Suprapubic skin (tissue), 4 donors: ENCODE measurements at regions not wholly inside any gene's neighbourhood (a gene's known extent, or its start where the extent isn't known, plus 50 kb on each side); places are given as distances from the start of the nearest gene placed in this dataset.

Experiments
- EP300 ChIP-seq: sonication (generic); formaldehyde crosslinking; IDR thresholded peaks from one replicate; pipeline ENCODE4 v1.6.1; 2017; ENCODE audit warnings: antibody characterized with exemption
- POLR2A ChIP-seq, 2 donors: fragments of 450-650 bp; IDR thresholded peaks; one replicate each; pipeline ENCODE4 v1.6.1; 2017; ENCODE audit warnings: antibody characterized with exemption in 2 of 2, mild to moderate bottlenecking in 2 of 2, moderate library complexity in 2 of 2
- POLR2AphosphoS5 ChIP-seq, 3 donors: sonication (generic); formaldehyde crosslinking; IDR thresholded peaks; one replicate each; pipeline ENCODE4 v1.6.1; 2017; ENCODE audit warnings: antibody characterized with exemption in 3 of 3
- TF ChIP-seq, protein P1 (sequence below), 2 donors: fragments of 200-600 bp in 1 of 2; fragments of 450-650 bp in 1 of 2; sonication (generic) in 1 of 2; IDR thresholded peaks; one replicate each; pipeline ENCODE4 v1.5.1; 2016 to 2019; ENCODE audit warnings: antibody characterized with exemption in 2 of 2, mild to moderate bottlenecking in 1 of 2, moderate library complexity in 1 of 2

DNA sequence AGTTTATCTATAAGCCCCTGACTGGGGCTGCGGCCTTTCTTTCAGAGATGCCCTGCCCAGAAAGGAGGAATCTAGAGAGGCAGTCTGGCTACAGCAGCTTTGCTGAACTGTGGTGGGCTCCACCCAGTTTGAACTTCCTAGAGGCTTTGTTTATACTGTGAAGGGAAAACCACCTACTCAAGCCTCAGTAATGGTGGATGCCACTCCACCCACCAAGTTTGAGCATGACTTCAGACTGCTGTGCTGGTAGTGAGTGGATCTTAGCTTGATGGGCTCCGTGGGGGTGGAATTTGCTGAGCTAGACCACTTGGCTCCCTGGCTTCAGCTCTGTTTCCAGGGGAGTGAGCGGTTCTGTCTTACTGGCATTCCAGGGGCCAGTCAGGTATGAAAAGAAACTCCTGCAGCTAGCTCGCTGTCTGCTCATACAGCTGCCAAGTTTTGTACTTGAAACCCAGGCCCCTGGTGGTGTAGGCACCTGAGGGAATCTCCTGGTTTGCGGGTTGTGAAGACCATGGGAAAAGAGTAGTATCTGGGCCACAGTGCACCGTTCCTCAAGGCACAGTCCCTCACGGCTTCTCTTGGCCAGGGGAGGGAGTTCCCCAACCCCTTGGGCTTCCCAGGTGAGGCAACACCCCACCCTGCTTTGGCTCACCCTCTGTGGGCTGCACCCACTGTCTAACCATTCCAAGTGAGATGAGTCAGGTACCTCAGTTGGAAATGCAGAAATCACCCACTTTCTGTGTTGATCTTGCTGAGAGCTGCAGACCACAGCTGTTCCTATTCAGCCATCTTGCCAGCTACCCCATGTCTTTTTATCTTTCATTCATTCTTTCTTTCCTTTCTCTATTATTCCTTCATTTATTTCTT, 211.8 kb upstream of the C9orf72 start:
- TF ChIP-seq POLR2A (IDR thresholded peaks at IDR 0.05): no peak
- no peak for TF ChIP-seq EP300
- TF ChIP-seq, protein P1, sequence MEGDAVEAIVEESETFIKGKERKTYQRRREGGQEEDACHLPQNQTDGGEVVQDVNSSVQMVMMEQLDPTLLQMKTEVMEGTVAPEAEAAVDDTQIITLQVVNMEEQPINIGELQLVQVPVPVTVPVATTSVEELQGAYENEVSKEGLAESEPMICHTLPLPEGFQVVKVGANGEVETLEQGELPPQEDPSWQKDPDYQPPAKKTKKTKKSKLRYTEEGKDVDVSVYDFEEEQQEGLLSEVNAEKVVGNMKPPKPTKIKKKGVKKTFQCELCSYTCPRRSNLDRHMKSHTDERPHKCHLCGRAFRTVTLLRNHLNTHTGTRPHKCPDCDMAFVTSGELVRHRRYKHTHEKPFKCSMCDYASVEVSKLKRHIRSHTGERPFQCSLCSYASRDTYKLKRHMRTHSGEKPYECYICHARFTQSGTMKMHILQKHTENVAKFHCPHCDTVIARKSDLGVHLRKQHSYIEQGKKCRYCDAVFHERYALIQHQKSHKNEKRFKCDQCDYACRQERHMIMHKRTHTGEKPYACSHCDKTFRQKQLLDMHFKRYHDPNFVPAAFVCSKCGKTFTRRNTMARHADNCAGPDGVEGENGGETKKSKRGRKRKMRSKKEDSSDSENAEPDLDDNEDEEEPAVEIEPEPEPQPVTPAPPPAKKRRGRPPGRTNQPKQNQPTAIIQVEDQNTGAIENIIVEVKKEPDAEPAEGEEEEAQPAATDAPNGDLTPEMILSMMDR (IDR thresholded peaks at IDR 0.05): no peak
- no peak for TF ChIP-seq POLR2AphosphoS5 (IDR thresholded peaks at IDR 0.05)
